Psoas muscle (tissue), 7 donors: ENCODE measurements at regions not wholly inside any gene's neighbourhood (a gene's known extent, or its start where the extent isn't known, plus 50 kb on each side); places are given as distances from the start of the nearest gene placed in this dataset.
"Not testable (repeated sequence)": the region's sequence is repeated elsewhere in the genome, so short reads cannot be mapped to it uniquely, and the experiment has no call there.

Source experiments
- ATAC-seq, 4 donors: fragments of 200-7000 bp; cut with Tn5 transposase; one replicate each; pipeline ENCODE4 v1.9.1; 2020; ENCODE audit warnings: moderate library complexity in 3 of 4, mild to moderate bottlenecking in 2 of 4
- DNase-seq, 2 donors: peaks; one replicate each; pipeline ENCODE4 v3.0.0-alpha.2; 2020
- H3K27ac ChIP-seq: fragments of 200-600 bp; one replicate; pipeline ENCODE4 v1.8.0; 2022
- H3K27me3 ChIP-seq, 3 donors: fragments of 200-600 bp in 1 of 3; one replicate each; pipeline versions ENCODE4 v1.6.1 to v1.8.0; 2013 to 2022; ENCODE audit warnings: low read length in 2 of 3, mild to moderate bottlenecking in 2 of 3, moderate library complexity in 1 of 3; ENCODE audit not compliant: insufficient read depth in 3 of 3
- H3K36me3 ChIP-seq, 2 donors: fragments of 200-600 bp in 1 of 2; one replicate each; pipeline versions ENCODE4 v1.6.1 to v1.8.0; 2013 to 2022; ENCODE audit warnings: low read depth in 1 of 2, mild to moderate bottlenecking in 1 of 2, moderate library complexity in 1 of 2; ENCODE audit not compliant: insufficient read depth in 1 of 2
- H3K4me1 ChIP-seq: fragments of 200-600 bp; one replicate; pipeline ENCODE4 v1.8.0; 2022
- H3K4me3 ChIP-seq: fragments of 200-600 bp; one replicate; pipeline ENCODE4 v1.8.0; 2022; ENCODE audit warnings: mild to moderate bottlenecking
- H3K9me3 ChIP-seq: fragments of 200-600 bp; one replicate; pipeline ENCODE4 v1.8.0; 2022
- WGBS, 3 donors: extraction: QIAGEN DNeasy Blood & Tissue Kit; methylation state at CpG; one replicate each; pipeline versions ENCODE4 v1.1.6 to v1.1.7; 2013; 5-methylcytosine and 5-hydroxymethylcytosine counted together
- intact Hi-C, 2 donors: fragments of 100-400 bp; cut with DNase I; formaldehyde crosslinking; loops; one replicate each; pipeline versions ENCODE4 v1.11.0 to v1.14.2; 2022
- TF ChIP-seq, protein P1 (sequence below): fragments of 200-600 bp; IDR thresholded peaks from one replicate; pipeline ENCODE4 v1.8.0; 2022; ENCODE audit warnings: antibody characterized with exemption
- donor health status: healthy with polysubstance abuse.
- donor health status: DM: no; HTN: no; CAD: no; lungs with moderate emphysema.
- donor health status: Bipolar disorder and iron deficiency.
- donor health status: healthy.
- donor health status: DM: yes; HTN: yes; CAD: no.
- donor health status: DM: no; HTN: no; CAD: no.
- donor health status: DM: yes; HTN: yes; CAD: no.

DNA sequence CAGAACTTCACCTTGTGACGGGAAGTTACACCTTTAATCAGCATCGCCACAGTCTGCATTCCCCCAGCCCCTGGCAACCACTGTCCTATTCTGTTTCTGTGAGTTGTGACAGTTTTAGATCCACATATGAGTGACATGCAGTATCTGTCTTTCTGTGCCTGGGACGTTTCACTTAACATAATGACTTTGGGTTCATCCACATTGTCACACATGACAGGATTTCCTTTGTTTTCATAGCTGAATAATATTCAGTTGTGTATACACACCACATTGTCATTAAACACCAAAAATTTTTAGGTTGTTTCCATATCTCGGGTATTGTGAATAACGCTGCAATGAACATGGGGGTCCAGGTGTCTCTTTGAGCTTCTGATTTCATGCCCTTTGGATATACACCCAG lies 62.6 kb upstream of the BDH1 start:
- H3K9me3 ChIP-seq, H3K4me3 ChIP-seq, DNase-seq, ATAC-seq, H3K4me1 ChIP-seq, intact Hi-C loops, H3K27me3 ChIP-seq, H3K27ac ChIP-seq: not testable (repeated sequence)
- H3K36me3 ChIP-seq, result peaks cover 0 to 88% of the 10 kb centered on the region in 2 donors
- 84 to 90% (median 89%) methylated on average over 4 to 5 of the region's 5 CpGs for WGBS, 3 donors

DNA sequence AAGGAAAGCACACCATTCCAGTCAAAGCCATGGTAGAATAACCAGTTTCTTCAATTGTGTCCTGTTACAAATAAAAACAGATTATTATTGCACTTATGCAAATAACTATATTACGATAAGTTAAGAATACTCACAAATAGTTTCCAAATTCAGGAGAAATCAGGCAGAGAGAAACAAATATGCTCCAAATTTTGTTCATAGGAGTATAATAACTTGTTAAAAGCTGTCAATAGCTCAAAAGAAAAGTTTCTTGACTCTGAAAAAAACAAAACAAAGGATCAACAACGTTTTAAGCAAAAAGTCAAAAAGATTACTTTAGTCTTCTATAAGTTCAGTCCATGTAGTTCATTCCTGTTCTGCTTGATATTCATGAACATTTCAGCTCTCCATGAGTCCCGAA lies 59.7 kb upstream of the BDH1 start:
- H3K36me3 ChIP-seq, result peaks cover 6 to 98% of the 10 kb centered on the region in 2 donors

DNA sequence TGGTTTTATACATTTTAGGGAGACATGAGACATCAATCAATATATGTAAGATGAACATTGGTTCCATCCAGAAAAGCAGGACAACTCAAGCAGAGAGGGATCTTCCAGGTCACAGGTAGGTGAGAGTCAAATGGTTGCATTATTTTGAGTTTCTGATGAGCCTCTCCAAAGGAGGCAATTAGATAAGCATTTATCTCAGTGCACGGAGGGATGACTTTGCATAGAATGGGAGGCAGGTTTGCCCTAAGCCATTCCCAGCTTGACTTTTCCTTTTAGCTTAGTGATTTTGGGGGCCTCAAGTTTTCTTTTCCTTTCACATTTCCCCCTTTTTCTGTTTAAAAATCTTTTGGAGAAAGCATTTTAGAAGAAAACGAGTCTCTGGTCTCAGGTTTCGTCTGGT lies 58.4 kb upstream of the BDH1 start:
- H3K9me3 ChIP-seq, H3K4me3 ChIP-seq, H3K4me1 ChIP-seq, intact Hi-C loops, DNase-seq, H3K27me3 ChIP-seq, H3K27ac ChIP-seq, ATAC-seq: not testable (repeated sequence)
- WGBS, 3 donors, result 86 to 95% (median 88%) methylated on average over 3 of the region's 3 CpGs
- H3K36me3 ChIP-seq, result peaks cover 8 to 96% of the 10 kb centered on the region in 2 donors

More for the DNA sequence above, 59.7 kb upstream of the BDH1 start:
- TF ChIP-seq, protein P1, sequence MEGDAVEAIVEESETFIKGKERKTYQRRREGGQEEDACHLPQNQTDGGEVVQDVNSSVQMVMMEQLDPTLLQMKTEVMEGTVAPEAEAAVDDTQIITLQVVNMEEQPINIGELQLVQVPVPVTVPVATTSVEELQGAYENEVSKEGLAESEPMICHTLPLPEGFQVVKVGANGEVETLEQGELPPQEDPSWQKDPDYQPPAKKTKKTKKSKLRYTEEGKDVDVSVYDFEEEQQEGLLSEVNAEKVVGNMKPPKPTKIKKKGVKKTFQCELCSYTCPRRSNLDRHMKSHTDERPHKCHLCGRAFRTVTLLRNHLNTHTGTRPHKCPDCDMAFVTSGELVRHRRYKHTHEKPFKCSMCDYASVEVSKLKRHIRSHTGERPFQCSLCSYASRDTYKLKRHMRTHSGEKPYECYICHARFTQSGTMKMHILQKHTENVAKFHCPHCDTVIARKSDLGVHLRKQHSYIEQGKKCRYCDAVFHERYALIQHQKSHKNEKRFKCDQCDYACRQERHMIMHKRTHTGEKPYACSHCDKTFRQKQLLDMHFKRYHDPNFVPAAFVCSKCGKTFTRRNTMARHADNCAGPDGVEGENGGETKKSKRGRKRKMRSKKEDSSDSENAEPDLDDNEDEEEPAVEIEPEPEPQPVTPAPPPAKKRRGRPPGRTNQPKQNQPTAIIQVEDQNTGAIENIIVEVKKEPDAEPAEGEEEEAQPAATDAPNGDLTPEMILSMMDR, result no peak
- Histone ChIP-seq H3K4me1 (no peaks in the 10 kb centered on the region), H3K27me3 (no peaks in the 10 kb centered on the region), H3K9me3 (no peaks in the 10 kb centered on the region), H3K27ac (no peak overlapping the region), H3K4me3 (no peak overlapping the region)
- 93 to 98% (median 96%) methylated on average over 3 of the region's 3 CpGs for WGBS, 3 donors
- DNase-seq (no peak), ATAC-seq (no peak)
- intact Hi-C loops, result no loop called here

DNA sequence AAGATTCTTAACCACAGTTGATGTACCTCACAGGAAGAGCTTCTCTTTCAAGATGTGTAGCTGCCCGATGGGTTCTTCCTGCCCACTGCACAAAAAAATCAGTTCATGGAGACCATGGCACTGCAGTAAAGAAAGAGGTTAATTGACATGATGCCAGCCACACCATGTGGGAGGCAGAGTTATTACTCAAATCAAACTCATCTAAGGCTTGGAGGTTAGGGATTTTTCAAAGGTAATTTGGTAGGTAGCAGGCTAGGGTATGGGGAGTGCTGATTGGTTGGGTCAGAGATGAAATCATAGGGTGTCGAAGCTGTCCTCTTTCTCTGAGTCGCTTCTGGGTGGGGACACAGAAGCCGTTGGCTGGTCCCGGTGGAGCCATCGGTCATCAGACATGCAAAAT lies 57.4 kb upstream of the BDH1 start:
- Histone ChIP-seq H3K27me3 (no peaks in the 10 kb centered on the region), H3K36me3 (peaks cover 15 to 96% of the 10 kb centered on the region in 2 donors), H3K4me3 (no peak overlapping the region), H3K27ac (no peak overlapping the region), H3K4me1 (no peaks in the 10 kb centered on the region), H3K9me3 (peaks cover 5% of the 10 kb centered on the region)
- intact Hi-C loops, result no loop called here
- DNase-seq (no peak), ATAC-seq (no peak)
- TF ChIP-seq, protein P1, result no peak
- 76 to 87% (median 86%) methylated on average over 6 of the region's 6 CpGs for WGBS, 3 donors

DNA sequence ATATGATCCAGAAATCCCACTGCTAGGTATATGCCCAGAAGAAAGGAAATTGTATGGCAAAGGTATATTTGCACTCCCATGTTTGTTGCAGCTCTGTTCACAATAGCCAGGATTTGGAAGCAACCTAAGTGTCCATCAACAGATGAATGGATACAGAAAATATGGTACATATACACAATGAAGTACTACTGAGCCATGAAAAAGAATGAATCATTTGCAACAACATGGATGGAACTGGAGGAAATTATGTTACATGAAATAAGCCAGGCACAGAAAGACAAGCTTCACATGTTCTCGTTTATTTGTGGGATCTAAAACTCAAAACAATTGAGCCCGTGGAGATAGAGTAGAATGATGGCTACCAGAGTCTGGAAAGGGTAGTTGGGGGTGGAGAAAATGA lies 55.5 kb upstream of the BDH1 start:
- WGBS, 3 donors, result 97 to 99% (median 97%) methylated on average over 2 of the region's 2 CpGs
- ATAC-seq (no peak), DNase-seq (no peak)
- no peaks in the 10 kb centered on the region for H3K27me3 ChIP-seq
- TF ChIP-seq, protein P1, result no peak
- H3K36me3 ChIP-seq, result peaks cover 18 to 98% of the 10 kb centered on the region in 2 donors
- intact Hi-C loops, result no loop called here
- H3K27ac ChIP-seq, result no peak overlapping the region
- no peak overlapping the region for H3K4me3 ChIP-seq
- peaks cover 5% of the 10 kb centered on the region for H3K9me3 ChIP-seq
- H3K4me1 ChIP-seq, result no peaks in the 10 kb centered on the region

DNA sequence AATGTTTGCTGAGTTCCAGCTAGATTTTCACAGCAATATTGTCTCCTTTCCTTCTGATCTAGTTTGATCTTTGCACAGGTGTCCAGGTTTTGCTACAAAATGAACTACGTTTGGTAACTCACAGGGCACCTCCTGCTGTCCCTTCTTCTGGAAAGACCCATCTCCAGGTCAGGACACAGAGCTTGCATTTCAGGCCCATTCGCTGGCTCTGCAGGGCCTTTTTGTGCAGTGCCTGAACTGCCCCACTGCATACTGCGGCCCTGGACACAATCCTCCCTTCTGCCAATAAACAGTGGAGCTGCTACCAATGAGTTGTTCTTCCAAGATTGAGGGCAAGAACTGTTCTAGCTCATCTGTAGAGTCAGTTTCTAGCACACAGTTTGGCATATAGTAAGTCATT lies 50.7 kb upstream of the BDH1 start:
- WGBS, 3 donors, result 93 to 95% (median 94%) methylated on average over 3 of the region's 3 CpGs
- peaks cover 18 to 77% of the 10 kb centered on the region in 2 donors for H3K36me3 ChIP-seq

More for the DNA sequence above, 50.7 kb upstream of the BDH1 start:
- no peak overlapping the region for H3K27ac ChIP-seq
- no peak for ATAC-seq
- H3K9me3 ChIP-seq, result peaks cover 5% of the 10 kb centered on the region
- H3K27me3 ChIP-seq, result no peaks in the 10 kb centered on the region
- TF ChIP-seq, protein P1, result no peak
- no peak overlapping the region for H3K4me3 ChIP-seq
- no peak for DNase-seq
- intact Hi-C loops, result no loop called here
- H3K4me1 ChIP-seq, result no peaks in the 10 kb centered on the region
